OCI-M2 (cell line): ENCODE measurements at regions not wholly inside any gene's neighbourhood (a gene's known extent, or its start where the extent isn't known, plus 50 kb on each side); places are given as distances from the start of the nearest gene placed in this dataset.
"Not testable (repeated sequence)": the region's sequence is repeated elsewhere in the genome, so short reads cannot be mapped to it uniquely, and the experiment has no call there.

Experiments used
- DNase-seq: peaks from one replicate; lab custom pipeline; 2025; ENCODE audit not compliant: unreplicated experiment; lab: John Stamatoyannopoulos, UW

GRCh38 chr12:71385155-71385554 lies 54.4 kb upstream of the LGR5 start:
- no peak for DNase-seq

DNA sequence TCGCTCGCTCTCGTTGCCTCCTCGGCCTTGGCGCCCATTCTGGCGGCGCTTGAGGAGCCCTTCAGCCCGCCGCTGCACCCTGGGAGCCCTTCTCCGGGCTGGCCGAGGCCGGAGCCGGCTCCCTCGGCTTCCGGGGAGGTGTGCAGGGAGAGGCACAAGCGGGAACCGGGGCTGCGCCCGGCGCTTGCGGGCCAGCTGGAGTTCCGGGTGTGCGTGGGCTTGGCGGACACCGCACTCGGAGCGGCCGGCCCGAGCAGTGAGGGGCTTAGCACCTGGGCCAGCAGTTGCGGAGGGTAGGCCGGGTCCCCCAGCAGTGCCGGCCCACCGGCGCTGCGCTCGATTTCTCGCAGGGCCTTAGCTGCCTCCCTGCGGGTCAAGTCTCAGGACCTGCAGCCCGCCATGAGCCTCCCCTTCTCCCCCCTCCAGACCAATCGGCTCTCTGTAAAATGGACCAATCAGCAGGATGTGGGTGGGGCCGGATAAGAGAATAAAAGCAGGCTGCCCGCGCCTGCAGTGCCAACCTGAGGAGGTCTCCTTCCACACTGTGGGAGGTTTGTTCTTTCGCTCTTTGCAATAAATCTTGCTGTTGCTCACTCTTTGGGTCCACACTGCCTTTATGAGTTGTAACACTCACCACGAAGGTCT lies 62.8 kb upstream of the LGR5 start:
- not testable (repeated sequence) for DNase-seq

GRCh38 chr12:71371122-71371521 lies 68.5 kb upstream of the LGR5 start:
- DNase-seq, result no peak

GRCh38 chr12:71360013-71360412 lies 79.6 kb upstream of the LGR5 start:
- DNase-seq, result no peak

- no peak for DNase-seq
Measured at GRCh38 chr12:71356569-71356968, 83.0 kb upstream of the LGR5 start.

GRCh38 chr12:71354871-71355270 lies 84.7 kb upstream of the LGR5 start:
- no peak for DNase-seq

DNA sequence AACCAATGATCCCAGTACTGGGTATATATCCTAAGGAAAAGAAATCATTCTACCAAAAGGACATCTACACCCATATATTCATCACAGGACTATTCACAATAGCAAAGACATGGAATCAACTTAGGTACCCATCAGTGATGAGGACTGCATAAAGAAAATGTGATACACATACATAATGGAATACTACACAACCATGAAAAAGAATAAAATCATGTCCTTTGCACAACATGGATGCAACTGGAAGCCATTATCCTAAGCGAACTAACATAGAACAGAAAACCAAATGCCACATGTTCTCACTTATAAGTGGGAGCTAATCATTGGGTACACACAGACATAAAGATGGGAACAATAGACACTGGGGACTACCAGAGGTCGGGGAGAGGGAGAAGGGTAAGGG lies 86.0 kb upstream of the LGR5 start:
- no peak for DNase-seq

GRCh38 chr12:71349950-71350349 lies 89.6 kb upstream of the LGR5 start:
- DNase-seq, result no peak

DNA sequence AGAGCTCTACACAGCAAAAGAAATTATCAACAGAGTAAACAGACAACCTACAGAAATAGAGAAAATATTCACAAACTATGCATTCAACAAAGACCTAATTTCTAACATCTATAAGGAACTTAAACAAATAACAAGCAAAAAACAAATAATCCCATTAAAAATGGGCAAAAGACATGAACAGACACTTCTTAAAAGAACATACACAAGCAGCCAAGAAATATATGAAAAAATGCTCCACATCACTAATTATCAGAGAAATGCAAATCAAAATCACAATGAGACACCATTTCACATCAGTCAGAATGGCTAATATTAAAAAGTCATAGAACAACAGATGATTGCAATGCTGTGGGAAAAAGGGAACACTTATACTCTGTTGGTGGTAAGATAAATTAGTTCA lies 100.7 kb upstream of the LGR5 start:
- DNase-seq, result no peak

DNA sequence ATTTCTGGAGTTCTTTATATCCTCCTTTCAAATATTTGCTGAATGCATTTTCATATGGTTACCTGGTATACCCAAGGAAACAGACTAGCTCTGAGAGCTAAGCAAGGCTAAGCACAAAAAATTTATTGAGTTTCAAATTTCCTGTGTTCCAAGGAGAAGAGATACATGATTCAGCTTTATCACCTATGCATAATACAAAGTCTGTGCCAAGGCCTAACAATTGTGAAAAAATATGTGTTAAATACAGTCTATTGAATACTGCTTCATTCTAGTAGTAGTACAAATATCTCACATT lies 103.7 kb upstream of the LGR5 start:
- DNase-seq, result no peak

DNA sequence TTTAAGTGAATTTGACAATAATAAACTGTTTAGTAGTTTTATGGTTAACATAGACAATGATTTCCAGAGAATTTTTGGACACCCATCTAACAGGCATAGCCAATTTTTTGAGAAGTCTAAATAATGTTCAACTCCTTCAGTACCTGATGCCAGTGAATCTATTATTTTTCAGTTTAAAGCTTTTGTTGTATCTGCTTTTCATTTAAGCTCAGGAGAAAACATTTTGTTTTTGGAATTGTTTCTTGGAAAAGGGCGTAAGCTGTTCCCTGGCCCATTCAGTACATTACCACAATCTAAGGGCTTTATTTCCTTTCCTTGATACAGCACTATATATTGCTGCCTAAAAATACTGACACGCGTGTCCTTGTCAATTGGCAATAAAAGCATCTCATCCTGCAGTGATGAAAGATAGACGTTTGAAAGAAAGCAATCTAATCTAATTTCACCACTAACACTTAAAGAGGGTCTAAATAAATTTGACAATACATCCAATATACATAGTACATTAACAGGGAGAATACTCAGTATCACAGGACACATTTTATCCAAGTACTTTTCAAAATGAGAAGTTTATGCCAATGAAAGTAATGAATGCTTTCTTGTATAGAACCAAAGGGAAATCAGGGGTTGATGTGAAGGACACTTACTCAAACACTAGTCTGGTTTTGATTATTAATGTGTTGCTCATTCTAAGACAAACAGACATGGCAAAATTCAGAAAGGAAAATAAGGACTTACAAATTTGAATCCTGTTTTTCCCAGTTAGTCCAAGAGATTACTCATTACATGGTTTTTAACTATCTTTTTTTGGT lies 104.2 kb upstream of the LGR5 start:
- DNase-seq, result no peak

- no peak for DNase-seq
Measured at GRCh38 chr12:71333418-71333817, 106.2 kb upstream of the LGR5 start.

DNA sequence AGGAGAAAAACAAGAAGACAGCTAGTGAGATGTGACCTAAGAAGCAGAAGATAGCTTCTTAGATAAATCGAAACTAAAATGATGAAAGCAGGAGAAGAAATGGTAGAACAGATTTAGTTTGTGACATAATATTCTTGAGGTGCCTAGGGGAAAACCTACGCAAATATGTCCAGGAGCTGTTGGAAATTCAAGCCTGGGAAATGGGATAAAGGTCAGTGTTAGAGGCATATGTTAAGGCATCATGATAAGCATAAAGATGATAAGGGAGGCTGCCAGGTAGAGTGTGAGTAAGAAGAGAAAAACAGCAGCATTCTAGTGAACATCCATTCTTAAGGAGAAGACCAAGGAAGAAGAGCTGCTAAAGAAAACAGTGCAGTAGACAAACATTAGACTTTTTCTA lies 109.6 kb upstream of the LGR5 start:
- DNase-seq, result no peak

DNA sequence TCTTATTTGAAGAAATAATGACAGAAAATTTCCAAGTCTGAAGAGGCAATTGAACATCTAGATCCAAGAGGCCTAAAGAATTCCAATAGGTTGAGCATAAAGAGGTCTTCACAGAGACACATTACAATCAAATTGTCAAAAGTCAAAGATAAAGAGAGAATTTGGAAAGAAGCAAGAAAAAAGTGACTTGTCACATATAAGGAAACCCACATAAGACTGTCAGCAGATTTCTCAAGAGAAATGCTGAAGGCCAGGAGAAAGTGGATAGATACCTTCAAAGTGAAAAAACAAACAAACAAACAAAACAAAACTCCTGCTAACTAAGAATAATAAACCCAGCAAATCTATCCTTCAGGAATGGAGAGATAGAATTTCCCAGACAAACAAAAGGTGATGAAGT lies 118.1 kb upstream of the LGR5 start:
- DNase-seq, result no peak

- DNase-seq, result no peak
Measured at GRCh38 chr12:71321130-71321529, 118.5 kb upstream of the LGR5 start.

DNA sequence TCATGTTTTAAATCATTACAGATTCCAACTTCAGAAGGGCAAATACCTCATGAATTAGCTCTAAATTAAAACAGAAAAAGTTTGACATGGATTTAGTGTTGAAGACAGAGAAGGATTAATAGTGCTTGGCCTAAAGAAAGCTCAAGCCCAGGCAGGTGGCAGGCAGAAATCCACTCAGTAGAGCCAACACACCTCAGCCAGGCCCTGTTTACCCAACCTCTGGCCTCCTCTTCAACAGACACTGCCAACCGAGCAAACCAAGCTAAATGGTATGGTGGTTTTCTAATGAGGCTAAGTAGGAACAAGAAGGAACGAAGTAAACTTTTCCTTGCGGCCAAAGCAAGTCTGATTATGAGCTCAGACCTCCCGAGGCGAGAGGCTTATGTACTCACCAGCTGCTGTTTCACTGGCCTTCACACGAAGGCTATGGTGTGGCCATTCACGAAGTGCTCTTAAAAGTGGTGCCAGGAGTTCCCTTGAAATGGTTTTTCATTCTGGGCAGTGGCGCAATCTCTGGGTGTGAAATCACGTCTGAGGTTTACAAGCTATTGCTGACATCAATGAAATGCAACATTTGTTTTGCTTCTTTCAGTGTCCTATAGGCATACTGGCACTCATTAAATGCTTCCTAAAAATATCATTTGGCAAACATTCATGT lies 124.1 kb upstream of the LGR5 start:
- DNase-seq, result no peak

DNA sequence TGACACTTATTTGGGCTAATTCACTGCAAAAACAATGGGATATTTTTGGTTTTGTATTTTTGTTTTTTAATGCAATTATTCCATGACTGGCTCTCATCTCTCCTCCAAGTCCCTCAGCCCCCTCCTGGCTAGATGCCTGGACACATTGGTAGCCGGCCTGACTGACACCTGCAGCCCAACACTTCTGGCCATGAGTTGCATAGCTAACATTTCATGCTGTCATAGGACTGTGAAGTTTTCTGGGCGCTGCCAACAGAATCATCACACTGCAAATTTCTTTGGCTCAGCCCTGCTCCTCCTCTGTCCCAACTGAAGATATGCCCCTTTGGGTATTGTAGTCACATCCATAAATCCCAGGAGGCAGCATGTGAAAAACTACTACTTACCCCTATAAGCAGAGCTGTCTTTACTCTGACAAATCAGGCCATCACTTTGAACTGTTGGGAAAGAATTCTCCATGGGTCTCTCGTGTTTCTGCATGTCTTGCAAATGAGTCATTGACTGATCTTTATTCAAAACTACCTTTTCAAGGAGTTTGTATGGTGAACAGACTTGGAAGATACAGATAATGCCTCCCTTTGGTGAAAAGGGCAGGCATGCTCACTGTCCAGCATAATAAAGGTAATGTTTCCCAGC lies 126.7 kb upstream of the LGR5 start:
- DNase-seq, result no peak

- DNase-seq, result not testable (repeated sequence)
Measured at GRCh38 chr12:71311611-71312010, 128.0 kb upstream of the LGR5 start.

DNA sequence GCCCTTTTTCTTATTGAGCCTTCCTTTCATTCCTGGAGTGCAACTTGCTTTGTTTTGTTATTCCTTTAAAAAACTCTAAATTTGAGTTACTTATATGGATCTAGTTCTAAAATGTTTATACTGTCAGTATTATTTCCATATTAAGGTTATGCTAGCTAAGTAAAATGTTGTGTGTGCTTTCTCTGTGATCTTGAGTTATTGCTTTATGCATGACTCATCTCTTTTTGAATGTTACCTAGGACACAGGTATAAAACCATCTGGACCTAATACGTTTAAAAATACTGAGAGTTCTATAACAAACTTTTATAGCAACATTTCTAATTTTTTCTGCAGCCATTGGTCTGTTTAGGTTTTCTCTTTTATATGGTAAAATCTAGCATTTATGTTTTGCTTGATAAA lies 132.8 kb upstream of the LGR5 start:
- DNase-seq, result no peak

DNA sequence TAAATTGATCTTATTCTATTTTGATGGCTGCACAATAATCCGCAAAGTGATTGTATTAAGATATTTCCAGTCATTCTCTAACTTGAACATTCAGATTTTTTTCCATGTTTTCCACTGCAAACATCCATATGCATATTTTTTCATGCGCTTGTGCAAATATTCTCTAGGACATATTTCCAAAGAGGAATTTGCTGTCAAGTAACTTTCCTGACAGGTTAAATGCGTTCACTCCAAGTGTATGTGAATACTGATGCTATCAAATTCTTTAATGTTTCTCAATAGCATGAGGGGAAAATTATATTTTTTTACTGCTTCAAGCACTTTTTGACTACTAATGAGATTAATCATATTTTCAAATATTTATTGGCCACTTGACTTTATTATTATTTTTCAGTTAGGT lies 135.3 kb upstream of the LGR5 start:
- DNase-seq, result no peak

DNA sequence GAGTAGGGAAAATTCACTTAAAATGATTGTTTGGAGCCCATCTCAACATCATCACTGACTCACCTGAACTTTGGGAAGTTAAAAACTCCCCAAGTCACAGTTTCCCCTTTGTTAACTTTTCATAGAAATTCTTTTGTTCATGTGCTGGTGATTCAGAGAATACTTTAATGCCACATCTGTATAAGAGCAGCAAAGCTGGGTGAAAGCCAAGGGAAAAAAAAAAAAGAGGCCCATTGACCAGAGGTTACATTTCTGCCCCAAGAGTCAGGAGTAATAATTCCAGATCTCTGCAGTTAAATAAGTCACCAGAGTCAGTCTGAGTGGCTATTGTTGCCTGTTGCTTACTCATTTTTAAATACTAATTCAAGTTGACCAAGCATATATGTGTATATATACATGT lies 136.4 kb upstream of the LGR5 start:
- no peak for DNase-seq
